ENCODE measurements at regions not wholly inside any gene's neighbourhood (a gene's known extent, or its start where the extent isn't known, plus 50 kb on each side); places are given as distances from the start of the nearest gene placed in this dataset.

GRCh38 chr2:8367833-8368232 lies 314.0 kb upstream of the ID2 start:
- Histone ChIP-seq H3K27ac (no peak overlapping the region), H3K36me3 (no peaks in the 10 kb centered on the region), H3K9me3 (no peaks in the 10 kb centered on the region), H3K4me3 (ENCODE audit: low read depth in 1 of 2, low read length in 1 of 2) (no peak overlapping the region), H3K4me1 (ENCODE audit: control insufficient read depth in 1 of 2, insufficient read depth in 1 of 2, low read depth in 1 of 2, low read length in 1 of 2) (peaks cover 17 to 24% of the 10 kb centered on the region in 2 experiments), H3K27me3 (no peaks in the 10 kb centered on the region)
- TF ChIP-seq CTCF (IDR thresholded peaks at IDR 0.05): no peak

GRCh38 chr2:8368463-8368862 lies 313.4 kb upstream of the ID2 start:
- Histone ChIP-seq H3K27me3 (no peaks in the 10 kb centered on the region), H3K9me3 (no peaks in the 10 kb centered on the region), H3K36me3 (no peaks in the 10 kb centered on the region), H3K4me3 (ENCODE audit: low read depth in 1 of 2, low read length in 1 of 2) (no peak overlapping the region), H3K27ac (no peak overlapping the region), H3K4me1 (ENCODE audit: control insufficient read depth in 1 of 2, insufficient read depth in 1 of 2, low read depth in 1 of 2, low read length in 1 of 2) (peaks cover 11 to 18% of the 10 kb centered on the region in 2 experiments)
- TF ChIP-seq CTCF (IDR thresholded peaks at IDR 0.05): no peak

- Histone ChIP-seq H3K4me1 (ENCODE audit: control insufficient read depth in 1 of 2, insufficient read depth in 1 of 2, low read depth in 1 of 2, low read length in 1 of 2) (peaks cover 6 to 10% of the 10 kb centered on the region in 2 experiments), H3K27me3 (no peaks in the 10 kb centered on the region), H3K36me3 (no peaks in the 10 kb centered on the region), H3K9me3 (no peaks in the 10 kb centered on the region), H3K27ac (no peak overlapping the region), H3K4me3 (ENCODE audit: low read depth in 1 of 2, low read length in 1 of 2) (no peak overlapping the region)
- no peak for TF ChIP-seq CTCF (IDR thresholded peaks at IDR 0.05)
Observed at GRCh38 chr2:8369522-8369921, 312.3 kb upstream of the ID2 start.

- Histone ChIP-seq H3K36me3 (no peaks in the 10 kb centered on the region), H3K9me3 (no peaks in the 10 kb centered on the region), H3K4me1 (ENCODE audit: control insufficient read depth in 1 of 2, insufficient read depth in 1 of 2, low read depth in 1 of 2, low read length in 1 of 2) (peaks cover 6 to 10% of the 10 kb centered on the region in 2 experiments), H3K27me3 (no peaks in the 10 kb centered on the region), H3K4me3 (ENCODE audit: low read depth in 1 of 2, low read length in 1 of 2) (no peak overlapping the region), H3K27ac (no peak overlapping the region)
- no peak for TF ChIP-seq CTCF (IDR thresholded peaks at IDR 0.05)
Observed at GRCh38 chr2:8370258-8370802, 311.5 kb upstream of the ID2 start.

GRCh38 chr2:8371653-8372052 lies 310.2 kb upstream of the ID2 start:
- Histone ChIP-seq H3K36me3 (no peaks in the 10 kb centered on the region), H3K9me3 (no peaks in the 10 kb centered on the region), H3K27ac (no peak overlapping the region), H3K4me1 (ENCODE audit: control insufficient read depth in 1 of 2, insufficient read depth in 1 of 2, low read depth in 1 of 2, low read length in 1 of 2) (peaks cover 6 to 10% of the 10 kb centered on the region in 2 experiments), H3K27me3 (no peaks in the 10 kb centered on the region), H3K4me3 (ENCODE audit: low read depth in 1 of 2, low read length in 1 of 2) (no peak overlapping the region)
- no peak for TF ChIP-seq CTCF (IDR thresholded peaks at IDR 0.05)

GRCh38 chr2:8374782-8375181 lies 307.1 kb upstream of the ID2 start:
- Histone ChIP-seq H3K27ac (no peak overlapping the region), H3K27me3 (no peaks in the 10 kb centered on the region), H3K36me3 (no peaks in the 10 kb centered on the region), H3K9me3 (no peaks in the 10 kb centered on the region), H3K4me1 (ENCODE audit: control insufficient read depth in 1 of 2, insufficient read depth in 1 of 2, low read depth in 1 of 2, low read length in 1 of 2) (peaks cover 9 to 15% of the 10 kb centered on the region in 2 experiments), H3K4me3 (ENCODE audit: low read depth in 1 of 2, low read length in 1 of 2) (no peak overlapping the region)
- no peak for TF ChIP-seq CTCF (IDR thresholded peaks at IDR 0.05)
